H9 (cell line): ENCODE measurements at regions not wholly inside any gene's neighbourhood (a gene's known extent, or its start where the extent isn't known, plus 50 kb on each side); places are given as distances from the start of the nearest gene placed in this dataset.

ENCODE experiments used
- DNase-seq: peaks from one replicate; pipeline ENCODE4 v3.0.0-alpha.2; 2017
- H2AFZ ChIP-seq: one replicate; pipeline ENCODE4 v1.6.1; 2013; ENCODE audit warnings: mild to moderate bottlenecking, low read length, control low read depth, moderate library complexity
- H2AK5ac ChIP-seq: 2 replicates; pipeline ENCODE4 v1.6.1; 2013; ENCODE audit warnings: low read length, control low read depth, mixed read lengths; ENCODE audit not compliant: insufficient read length
- H2BK120ac ChIP-seq: one replicate; pipeline ENCODE4 v1.6.1; 2013; ENCODE audit warnings: low read depth, mild to moderate bottlenecking, low read length, control low read depth, inconsistent platforms; ENCODE audit not compliant: poor library complexity, severe bottlenecking
- H2BK12ac ChIP-seq: 2 replicates; pipeline ENCODE4 v1.6.1; 2013; ENCODE audit warnings: low read length, control low read depth, mixed read lengths, low read depth; ENCODE audit not compliant: insufficient read length
- H2BK15ac ChIP-seq: 2 replicates; pipeline ENCODE4 v1.6.1; 2013; ENCODE audit warnings: low read depth, low read length, control low read depth
- H2BK20ac ChIP-seq: one replicate; pipeline ENCODE4 v1.6.1; 2013; ENCODE audit warnings: low read depth, mild to moderate bottlenecking, low read length, control low read depth, inconsistent platforms; ENCODE audit not compliant: poor library complexity, severe bottlenecking
- H2BK5ac ChIP-seq: 2 replicates; pipeline ENCODE4 v1.6.1; 2013; ENCODE audit warnings: low read length, control low read depth, mixed read lengths; ENCODE audit not compliant: insufficient read length
- H3K14ac ChIP-seq: 2 replicates; pipeline ENCODE4 v1.6.1; 2013; ENCODE audit warnings: low read length, control low read depth; ENCODE audit not compliant: insufficient read depth
- H3K18ac ChIP-seq: 2 replicates; pipeline ENCODE4 v1.6.1; 2013; ENCODE audit warnings: low read depth, mild to moderate bottlenecking, mixed read lengths, low read length, control low read depth; ENCODE audit not compliant: insufficient read length
- H3K23ac ChIP-seq: 2 replicates; pipeline ENCODE4 v1.6.1; 2013; ENCODE audit warnings: low read length, control low read depth, mixed read lengths, low read depth; ENCODE audit not compliant: insufficient read length
- H3K23me2 ChIP-seq: 2 replicates; pipeline ENCODE4 v1.6.1; 2013; ENCODE audit warnings: low read depth, mild to moderate bottlenecking, mixed read lengths, low read length, control low read depth; ENCODE audit not compliant: insufficient read length, poor library complexity, severe bottlenecking
- H3K27ac ChIP-seq: 2 replicates; pipeline ENCODE4 v1.5.1; 2013; ENCODE audit warnings: low read length, control low read depth, mixed read lengths, low read depth; ENCODE audit not compliant: insufficient read length
- H3K27me3 ChIP-seq: 2 replicates; pipeline ENCODE4 v1.6.1; 2013; ENCODE audit warnings: low read length, control low read depth, inconsistent platforms; ENCODE audit not compliant: insufficient read depth
- H3K4ac ChIP-seq: 2 replicates; pipeline ENCODE4 v1.6.1; 2013; ENCODE audit warnings: low read depth, mild to moderate bottlenecking, control low read depth, inconsistent platforms, low read length, moderate library complexity
- H3K4me1 ChIP-seq: 2 replicates; pipeline ENCODE4 v1.6.1; 2013; ENCODE audit warnings: low read length, control low read depth, inconsistent platforms; ENCODE audit not compliant: insufficient read depth
- H3K4me2 ChIP-seq: 2 replicates; pipeline ENCODE4 v1.6.1; 2013; ENCODE audit warnings: low read length, control low read depth, mixed read lengths; ENCODE audit not compliant: insufficient read length, insufficient read depth
- H3K56ac ChIP-seq: 2 replicates; pipeline ENCODE4 v1.6.1; 2013; ENCODE audit warnings: low read depth, mild to moderate bottlenecking, mixed read lengths, low read length, control low read depth; ENCODE audit not compliant: insufficient read length
- H3K79me1 ChIP-seq: 2 replicates; pipeline ENCODE4 v1.6.1; 2013; ENCODE audit warnings: low read depth, mild to moderate bottlenecking, moderate library complexity, low read length, control low read depth, inconsistent platforms; ENCODE audit not compliant: insufficient read depth, poor library complexity, severe bottlenecking
- H3K79me2 ChIP-seq: 2 replicates; pipeline ENCODE4 v1.6.1; 2013; ENCODE audit warnings: low read length, control low read depth, inconsistent platforms; ENCODE audit not compliant: insufficient read depth
- H3K9ac ChIP-seq: 2 replicates; pipeline ENCODE4 v1.6.1; 2013; ENCODE audit warnings: low read length, control low read depth, mixed read lengths; ENCODE audit not compliant: insufficient read length; ENCODE audit errors: extremely low read depth
- H3K9me3 ChIP-seq: one replicate; pipeline ENCODE4 v1.6.1; 2013; ENCODE audit warnings: low read depth, low read length, inconsistent platforms; ENCODE audit not compliant: control insufficient read depth
- H3T11ph ChIP-seq: one replicate; pipeline ENCODE4 v1.6.1; 2013; ENCODE audit warnings: mild to moderate bottlenecking, low read length, control low read depth, inconsistent platforms
- H4K20me1 ChIP-seq: one replicate; pipeline ENCODE4 v1.6.1; 2013; ENCODE audit not compliant: control insufficient read depth, insufficient read length, insufficient read depth
- H4K5ac ChIP-seq: 2 replicates; pipeline ENCODE4 v1.6.1; 2013; ENCODE audit warnings: low read depth, mild to moderate bottlenecking, mixed read lengths, low read length, control low read depth; ENCODE audit not compliant: insufficient read length
- H4K8ac ChIP-seq: replicated peaks from 2 replicates; pipeline ENCODE4 v1.6.1; 2013; ENCODE audit warnings: low read length, control low read depth, mixed read lengths, low read depth; ENCODE audit not compliant: insufficient read length
- H4K91ac ChIP-seq: 2 replicates; pipeline ENCODE4 v1.6.1; 2013; ENCODE audit warnings: low read depth, mild to moderate bottlenecking, moderate library complexity, mixed read lengths, low read length, control low read depth; ENCODE audit not compliant: insufficient read length
- H3K27ac Mint-ChIP-seq, 3 experiments: 2 replicates in 2 of 3; 3 replicates in 1 of 3; pipeline ENCODE4 v1.8.0; 2020 to 2021; ENCODE audit warnings: mixed read lengths in 3 of 3, mild to moderate bottlenecking in 1 of 3, moderate library complexity in 1 of 3
- H3K27me3 Mint-ChIP-seq: 2 replicates; pipeline ENCODE4 v1.8.0; 2021; ENCODE audit warnings: low read depth, mild to moderate bottlenecking, moderate library complexity, mixed read lengths
- H3K36me3 Mint-ChIP-seq, 3 experiments: 2 replicates in 2 of 3; 3 replicates in 1 of 3; pipeline ENCODE4 v1.8.0; 2020 to 2021; ENCODE audit warnings: low read depth in 3 of 3, mixed read lengths in 3 of 3; ENCODE audit not compliant: insufficient read depth in 1 of 3
- H3K4me1 Mint-ChIP-seq, 2 experiments: 2 replicates each; pipeline ENCODE4 v1.8.0; 2020; ENCODE audit warnings: mixed read lengths in 2 of 2
- H3K4me3 Mint-ChIP-seq, 2 experiments: 2 replicates in 1 of 2; 3 replicates in 1 of 2; pipeline ENCODE4 v1.8.0; 2020 to 2021; ENCODE audit warnings: mild to moderate bottlenecking in 2 of 2, mixed read lengths in 2 of 2, moderate library complexity in 1 of 2
- H3K9me3 Mint-ChIP-seq, 2 experiments: 2 replicates in 1 of 2; 3 replicates in 1 of 2; pipeline ENCODE4 v1.8.0; 2020; ENCODE audit warnings: mild to moderate bottlenecking in 2 of 2, mixed read lengths in 2 of 2, moderate library complexity in 1 of 2
- CTCF ChIP-seq: fragments of 200-600 bp; sonication (generic); conservative IDR thresholded peaks from 3 replicates; pipeline ENCODE4 v1.8.0; 2021; ENCODE audit warnings: antibody characterized with exemption, mild to moderate bottlenecking
- WGBS: extraction: QIAGEN DNeasy Blood & Tissue Kit; methylation state at CpG from one replicate; pipeline ENCODE4 v1.1.7; 2013; ENCODE audit warnings: missing lambda C conversion rate, low lambda C conversion rate, mixed read lengths; ENCODE audit not compliant: insufficient read length; ENCODE audit errors: extremely low coverage; 5-methylcytosine and 5-hydroxymethylcytosine counted together

- Histone ChIP-seq H2BK120ac (no peak overlapping the region), H3T11ph (no peak overlapping the region), H3K79me2 (no peaks in the 10 kb centered on the region), H4K8ac (no peak overlapping the region), H2AK5ac (no peak overlapping the region), H2AFZ (no peak overlapping the region), H3K27ac (no peak overlapping the region), H3K4ac (no peak overlapping the region), H4K91ac (no peak overlapping the region), H3K9ac (no peak overlapping the region), H2BK20ac (no peak overlapping the region), H3K4me2 (no peak overlapping the region), H3K14ac (no peak overlapping the region), H2BK12ac (no peak overlapping the region), H3K18ac (no peak overlapping the region), H3K4me1 (no peaks in the 10 kb centered on the region), H2BK5ac (no peak overlapping the region), H3K79me1 (no peaks in the 10 kb centered on the region), H3K23me2 (no peaks in the 10 kb centered on the region), H3K23ac (no peak overlapping the region), H4K20me1 (no peaks in the 10 kb centered on the region), H3K9me3 (peaks cover 5% of the 10 kb centered on the region), H3K27me3 (no peaks in the 10 kb centered on the region), H4K5ac (no peak overlapping the region), H2BK15ac (no peak overlapping the region), H3K56ac (no peak overlapping the region)
- peaks cover 10% of the 10 kb centered on the region in 2 experiments for H3K4me1 Mint-ChIP-seq
- no peak for DNase-seq
- H3K4me3 Mint-ChIP-seq, result no peak overlapping the region
- peaks cover 3 to 13% (median 7%) of the 10 kb centered on the region in 3 experiments; a peak in 6 of 7 replicates for H3K36me3 Mint-ChIP-seq
- H3K27ac Mint-ChIP-seq, result no peak overlapping the region; a peak in 1 of 7 replicates
- no CpG with 5 or more reads among the region's 3 CpGs for WGBS
- TF ChIP-seq CTCF, result no peak
- peaks cover 12 to 17% of the 10 kb centered on the region in 2 experiments; a peak in 4 of 5 replicates for H3K9me3 Mint-ChIP-seq
- no peaks in the 10 kb centered on the region; the same call in none of the 2 replicates for H3K27me3 Mint-ChIP-seq
Observed at GRCh38 chr13:40101708-40102359, 446.4 kb downstream of the COG6 start.
